ENCODE measurements at regions not wholly inside any gene's neighbourhood (a gene's known extent, or its start where the extent isn't known, plus 50 kb on each side); places are given as distances from the start of the nearest gene placed in this dataset.
"Not testable (repeated sequence)": the region's sequence is repeated elsewhere in the genome, so short reads cannot be mapped to it uniquely, and the experiment has no call there.

DNA sequence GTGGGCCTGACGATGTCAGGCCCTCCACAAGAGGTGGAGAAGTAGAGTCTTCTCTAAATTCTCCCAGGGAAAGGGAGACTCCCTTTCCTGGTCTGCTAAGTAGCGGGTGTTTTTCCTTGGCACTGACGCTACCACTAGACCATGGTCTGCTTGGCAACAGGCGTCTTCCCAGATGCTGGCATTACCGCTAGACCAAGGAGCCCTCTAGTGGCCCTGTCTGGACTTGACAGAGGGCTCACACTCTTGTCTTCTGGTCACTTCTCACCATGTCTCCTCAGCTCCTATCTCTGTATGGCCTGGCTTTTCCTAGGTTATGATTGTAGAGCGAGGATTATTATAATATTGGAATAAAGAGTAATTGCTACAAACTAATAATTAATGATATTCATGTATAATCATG lies 51.1 kb upstream of the RASSF6 start:
- CTCF ChIA-PET, result interaction anchor here (0.6 to 0.7 kb wide), 2 partner anchors 30 to 52 kb away, joined by 3 read pairs; no protein-coding TSS in a partner anchor
- H3K27ac ChIP-seq (ENCODE audit: extremely low read depth, low read depth, low read length); H3K36me3 ChIP-seq (ENCODE audit: control insufficient read depth in 2 of 2, insufficient read depth in 1 of 2, low read length in 2 of 2): not testable (repeated sequence)

DNA sequence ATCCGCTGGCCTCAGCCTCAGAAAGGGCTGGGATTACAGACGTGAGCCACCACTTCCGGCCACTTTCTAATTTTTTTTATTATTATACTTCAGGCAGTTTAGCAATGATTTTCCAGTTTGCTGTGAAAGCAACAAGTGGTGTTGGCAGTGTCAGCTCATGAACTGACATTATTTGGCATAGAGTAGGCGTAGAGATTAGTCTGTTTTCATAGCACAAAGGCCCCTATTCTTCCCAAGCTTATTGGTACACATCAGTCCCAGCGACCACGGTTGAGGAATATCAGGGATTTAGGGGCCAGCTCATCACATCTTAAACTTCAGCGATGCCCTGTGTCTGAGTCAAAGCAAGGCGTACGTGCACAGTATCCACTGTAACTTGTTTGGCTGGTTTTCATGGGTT lies 53.0 kb upstream of the RASSF6 start:
- no peak for TF ChIP-seq RBAK (tag by site-specific recombination; IDR thresholded peaks at IDR 0.05)
- peak; percentile 83 for TF ChIP-seq SCRT2 (tag by site-specific recombination; IDR thresholded peaks at IDR 0.05)
- ChIA-PET POLR2A (no interaction called here), CTCF (interaction anchor here (1.0 kb wide), 1 partner anchor 22 kb away, joined by 3 read pairs; no protein-coding TSS in a partner anchor)
- H3K4me1 ChIP-seq (ENCODE audit: control insufficient read depth, insufficient read depth, low read length), result no peaks in the 10 kb centered on the region
- H3K4me3 ChIP-seq (ENCODE audit: low read depth, low read length), result no peak overlapping the region
- no peak overlapping the region for H3K27ac ChIP-seq (ENCODE audit: extremely low read depth, low read depth, low read length)
- no peaks in the 10 kb centered on the region for H3K9me3 ChIP-seq (ENCODE audit: control insufficient read depth, insufficient read depth, low read depth, low read length)
- H3K36me3 ChIP-seq (ENCODE audit: control insufficient read depth in 2 of 2, insufficient read depth in 1 of 2, low read length in 2 of 2), result no peaks in the 10 kb centered on the region

More for the DNA sequence above, 51.1 kb upstream of the RASSF6 start:
- H3K4me3 ChIP-seq (ENCODE audit: low read depth, low read length); POLR2A ChIA-PET; H3K9me3 ChIP-seq (ENCODE audit: control insufficient read depth, insufficient read depth, low read depth, low read length); H3K4me1 ChIP-seq (ENCODE audit: control insufficient read depth, insufficient read depth, low read length): not testable (repeated sequence)

DNA sequence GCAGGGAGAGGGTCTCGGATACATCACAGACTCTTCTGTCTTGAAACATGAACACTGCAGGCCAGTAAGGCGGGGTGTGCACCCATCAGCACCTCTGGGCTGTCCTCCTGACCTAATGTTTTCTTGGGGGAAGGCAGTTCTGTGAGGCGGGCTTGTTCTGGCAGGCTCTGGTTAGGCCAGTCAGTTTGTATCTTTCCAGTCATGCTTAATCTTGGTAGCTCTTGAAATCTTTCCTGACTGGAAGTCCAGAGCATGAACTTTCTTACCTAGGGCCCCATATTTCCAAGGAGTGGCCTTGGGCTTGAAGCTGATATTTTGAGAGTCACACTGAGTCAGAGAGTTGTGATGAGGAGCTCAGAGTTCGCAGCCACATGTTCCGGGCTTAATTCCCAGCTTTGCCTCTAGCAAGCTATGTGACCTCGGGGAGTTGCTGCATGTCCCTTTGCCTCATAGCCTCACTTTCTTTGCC lies 54.2 kb upstream of the RASSF6 start:
- POLR2A ChIA-PET, result no interaction called here
- TF ChIP-seq ZNF514 (tag by site-specific recombination; IDR thresholded peaks at IDR 0.05), result no peak
- no peak for TF ChIP-seq SETDB1 (IDR thresholded peaks at IDR 0.05; ENCODE audit: insufficient read length, low read length)
- TF ChIP-seq ZNF391 (tag by site-specific recombination; IDR thresholded peaks at IDR 0.05; ENCODE audit: borderline replicate concordance, low read depth), result no peak
- no peak for TF ChIP-seq ZNF600 (tag by site-specific recombination; IDR thresholded peaks at IDR 0.05)
- TF ChIP-seq, protein P1, sequence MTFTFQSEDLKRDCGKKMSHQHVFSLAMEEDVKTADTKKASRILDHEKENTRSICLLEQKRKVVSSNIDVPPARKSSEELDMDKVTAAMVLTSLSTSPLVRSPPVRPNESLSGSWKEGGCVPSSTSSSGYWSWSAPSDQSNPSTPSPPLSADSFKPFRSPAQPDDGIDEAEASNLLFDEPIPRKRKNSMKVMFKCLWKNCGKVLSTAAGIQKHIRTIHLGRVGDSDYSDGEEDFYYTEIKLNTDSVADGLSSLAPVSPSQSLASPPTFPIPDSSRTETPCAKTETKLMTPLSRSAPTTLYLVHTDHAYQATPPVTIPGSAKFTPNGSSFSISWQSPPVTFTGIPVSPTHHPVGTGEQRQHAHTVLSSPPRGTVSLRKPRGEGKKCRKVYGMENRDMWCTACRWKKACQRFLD (tag by site-specific recombination; IDR thresholded peaks at IDR 0.05), result no peak
- TF ChIP-seq ZNF37A (tag by site-specific recombination; IDR thresholded peaks at IDR 0.05), result no peak
- TF ChIP-seq ZEB2 (tag by site-specific recombination; IDR thresholded peaks at IDR 0.05), result no peak
- no peak for TF ChIP-seq ZNF677 (tag by site-specific recombination; IDR thresholded peaks at IDR 0.05)
- TF ChIP-seq, protein P2, sequence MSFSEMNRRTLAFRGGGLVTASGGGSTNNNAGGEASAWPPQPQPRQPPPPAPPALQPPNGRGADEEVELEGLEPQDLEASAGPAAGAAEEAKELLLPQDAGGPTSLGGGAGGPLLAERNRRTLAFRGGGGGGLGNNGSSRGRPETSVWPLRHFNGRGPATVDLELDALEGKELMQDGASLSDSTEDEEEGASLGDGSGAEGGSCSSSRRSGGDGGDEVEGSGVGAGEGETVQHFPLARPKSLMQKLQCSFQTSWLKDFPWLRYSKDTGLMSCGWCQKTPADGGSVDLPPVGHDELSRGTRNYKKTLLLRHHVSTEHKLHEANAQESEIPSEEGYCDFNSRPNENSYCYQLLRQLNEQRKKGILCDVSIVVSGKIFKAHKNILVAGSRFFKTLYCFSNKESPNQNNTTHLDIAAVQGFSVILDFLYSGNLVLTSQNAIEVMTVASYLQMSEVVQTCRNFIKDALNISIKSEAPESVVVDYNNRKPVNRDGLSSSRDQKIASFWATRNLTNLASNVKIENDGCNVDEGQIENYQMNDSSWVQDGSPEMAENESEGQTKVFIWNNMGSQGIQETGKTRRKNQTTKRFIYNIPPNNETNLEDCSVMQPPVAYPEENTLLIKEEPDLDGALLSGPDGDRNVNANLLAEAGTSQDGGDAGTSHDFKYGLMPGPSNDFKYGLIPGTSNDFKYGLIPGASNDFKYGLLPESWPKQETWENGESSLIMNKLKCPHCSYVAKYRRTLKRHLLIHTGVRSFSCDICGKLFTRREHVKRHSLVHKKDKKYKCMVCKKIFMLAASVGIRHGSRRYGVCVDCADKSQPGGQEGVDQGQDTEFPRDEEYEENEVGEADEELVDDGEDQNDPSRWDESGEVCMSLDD (tag by site-specific recombination; IDR thresholded peaks at IDR 0.05), result no peak
- TF ChIP-seq ZNF776 (tag by site-specific recombination; IDR thresholded peaks at IDR 0.05; ENCODE audit: borderline replicate concordance), result no peak
- no peak for TF ChIP-seq GLIS1 (tag by site-specific recombination; IDR thresholded peaks at IDR 0.05)
- no peak for TF ChIP-seq SCRT1 (tag by site-specific recombination; IDR thresholded peaks at IDR 0.05; ENCODE audit: borderline replicate concordance)
- no peak for TF ChIP-seq KLF16 (tag by site-specific recombination; IDR thresholded peaks at IDR 0.05)
- no peak for TF ChIP-seq ZNF16 (tag by site-specific recombination; IDR thresholded peaks at IDR 0.05; ENCODE audit: low read depth)
- no peak for TF ChIP-seq ZNF610 (tag by site-specific recombination; IDR thresholded peaks at IDR 0.05; ENCODE audit: borderline replicate concordance)
- no peak for TF ChIP-seq ZNF24 (tag by site-specific recombination; IDR thresholded peaks at IDR 0.05)
- no peak for TF ChIP-seq ZNF2 (tag by site-specific recombination; IDR thresholded peaks at IDR 0.05)
- no peak for TF ChIP-seq ZNF777 (tag by site-specific recombination; IDR thresholded peaks at IDR 0.05; ENCODE audit: borderline replicate concordance)
- no peak for TF ChIP-seq ZNF350 (tag by site-specific recombination; IDR thresholded peaks at IDR 0.05)
- CTCF ChIA-PET, result interaction anchor here (0.6 to 0.7 kb wide), 2 partner anchors 61 to 515 kb away, joined by 3 to 4 read pairs; no protein-coding TSS in a partner anchor

More for the DNA sequence above, 54.2 kb upstream of the RASSF6 start:
- no peak overlapping the region for H3K4me3 ChIP-seq (ENCODE audit: low read depth, low read length)
- H3K27ac ChIP-seq (ENCODE audit: extremely low read depth, low read depth, low read length), result no peak overlapping the region
- H3K4me1 ChIP-seq (ENCODE audit: control insufficient read depth, insufficient read depth, low read length), result no peaks in the 10 kb centered on the region
- H3K9me3 ChIP-seq (ENCODE audit: control insufficient read depth, insufficient read depth, low read depth, low read length), result no peaks in the 10 kb centered on the region
- H3K36me3 ChIP-seq (ENCODE audit: control insufficient read depth in 2 of 2, insufficient read depth in 1 of 2, low read length in 2 of 2), result no peaks in the 10 kb centered on the region
